HAP-1 (cell line): ENCODE measurements at regions not wholly inside any gene's neighbourhood (a gene's known extent, or its start where the extent isn't known, plus 50 kb on each side); places are given as distances from the start of the nearest gene placed in this dataset.

Experiments
- DNase-seq, 2 experiments: peaks; one replicate each; pipeline ENCODE4 v3.0.0-alpha.2; 2016 to 2020; ENCODE audit warnings: low spot score in 2 of 2
- H3K27me3 ChIP-seq: fragments of 250-450 bp; sonication (Bioruptor Pico); 2 replicates; pipeline ENCODE4 v1.5.1; 2020; ENCODE audit warnings: low read depth, mild to moderate bottlenecking, moderate library complexity
- H3K36me3 ChIP-seq: fragments of 250-450 bp; sonication (Bioruptor Pico); replicated peaks from 2 replicates; pipeline ENCODE4 v1.5.1; 2020; ENCODE audit warnings: mild to moderate bottlenecking
- H3K4me1 ChIP-seq: fragments of 250-450 bp; sonication (Bioruptor Pico); 2 replicates; pipeline ENCODE4 v1.5.1; 2020; ENCODE audit warnings: mild to moderate bottlenecking
- H3K4me3 ChIP-seq: fragments of 250-450 bp; sonication (Bioruptor Pico); 2 replicates; pipeline ENCODE4 v1.5.1; 2020; ENCODE audit warnings: mild to moderate bottlenecking, moderate library complexity
- H3K9me3 ChIP-seq: fragments of 250-450 bp; sonication (Bioruptor Pico); 2 replicates; pipeline ENCODE4 v1.5.1; 2020; ENCODE audit warnings: mild to moderate bottlenecking, moderate library complexity
- in situ Hi-C: fragments of 300-500 bp; cut with MboI; formaldehyde crosslinking; loops from 3 replicates; pipeline ENCODE4 v1.14.3; 2020; ENCODE audit warnings: low sequenced_read_pairs, inconsistent platforms, mixed read lengths

DNA sequence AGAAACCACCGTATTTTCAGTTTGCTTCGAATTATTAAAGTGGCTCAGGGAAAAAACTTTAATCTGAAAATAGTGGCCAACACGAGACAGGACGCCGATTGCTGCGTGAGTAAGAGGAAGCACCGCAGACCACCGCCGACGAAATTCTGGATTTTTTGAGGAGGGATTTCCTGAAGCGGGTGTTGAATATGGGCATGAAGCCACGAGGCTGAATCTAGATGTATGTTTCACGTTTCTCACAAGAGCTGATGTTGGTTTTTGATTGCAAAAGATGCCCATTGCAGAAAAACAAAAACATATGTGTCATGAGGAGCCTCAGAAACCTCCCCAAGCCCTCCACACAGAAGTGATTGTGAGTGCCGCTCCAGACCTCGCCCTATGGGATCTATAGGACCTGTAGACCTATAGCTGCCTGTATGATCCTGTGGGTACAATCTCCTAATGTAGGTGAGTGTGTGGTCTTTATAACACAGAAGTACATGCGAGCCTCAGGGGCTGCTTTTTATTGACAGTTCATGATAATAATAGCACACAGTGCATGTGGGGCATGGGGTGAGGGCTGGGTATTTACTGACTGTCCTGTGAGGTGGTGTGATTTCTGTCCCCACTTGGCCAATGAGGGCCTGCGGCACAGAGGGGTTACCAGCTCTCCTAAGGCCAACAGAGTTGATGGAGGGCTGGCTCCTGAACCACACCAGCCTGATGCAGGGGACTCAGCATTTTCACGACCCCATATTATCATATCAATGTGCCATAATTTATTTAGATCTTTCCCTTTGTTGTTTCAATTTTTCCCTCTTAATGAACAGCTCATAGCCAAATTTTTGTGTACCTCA lies 243.9 kb downstream of the DLL1 start:
- Histone ChIP-seq H3K4me1 (no peaks in the 10 kb centered on the region), H3K27me3 (no peaks in the 10 kb centered on the region), H3K36me3 (no peaks in the 10 kb centered on the region), H3K4me3 (no peak overlapping the region), H3K9me3 (no peaks in the 10 kb centered on the region)
- no peak for DNase-seq
- in situ Hi-C loops, result no loop called here

DNA sequence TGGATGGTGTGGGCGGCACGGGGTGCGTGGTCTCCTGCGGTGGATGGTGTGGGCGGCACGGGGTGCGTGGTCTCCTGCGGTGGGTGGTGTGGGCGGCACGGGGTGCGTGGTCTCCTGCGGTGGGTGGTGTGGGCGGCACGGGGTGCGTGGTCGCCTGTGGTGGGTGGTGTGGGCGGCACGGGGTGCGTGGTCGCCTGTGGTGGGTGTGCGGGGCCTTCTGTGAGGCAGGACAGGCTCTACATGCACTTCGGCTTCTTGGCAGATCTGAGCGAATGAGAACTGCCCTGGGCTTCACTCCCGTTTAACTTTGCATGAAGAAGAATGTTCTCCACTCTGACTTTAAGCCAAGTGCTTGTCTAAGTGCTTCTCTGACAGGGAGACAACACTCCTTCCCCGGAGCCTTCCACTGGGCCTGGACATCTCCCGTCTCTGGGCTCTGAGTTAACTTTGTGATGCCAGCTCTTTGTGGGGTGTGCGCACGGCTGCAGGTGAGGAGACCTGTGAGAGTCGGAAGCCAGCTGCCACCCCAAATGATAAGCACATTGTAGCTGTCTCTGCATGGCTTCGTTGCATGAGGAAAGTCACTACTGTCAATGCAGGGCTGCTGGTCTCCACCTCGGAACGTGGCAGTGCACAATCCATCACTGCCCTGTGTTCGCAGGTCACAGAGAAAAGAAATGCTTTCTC lies 244.8 kb downstream of the DLL1 start:
- Histone ChIP-seq H3K4me3 (no peak overlapping the region), H3K36me3 (no peaks in the 10 kb centered on the region), H3K9me3 (no peaks in the 10 kb centered on the region), H3K4me1 (no peaks in the 10 kb centered on the region), H3K27me3 (no peaks in the 10 kb centered on the region)
- in situ Hi-C loops, result no loop called here
- DNase-seq, result no peak

DNA sequence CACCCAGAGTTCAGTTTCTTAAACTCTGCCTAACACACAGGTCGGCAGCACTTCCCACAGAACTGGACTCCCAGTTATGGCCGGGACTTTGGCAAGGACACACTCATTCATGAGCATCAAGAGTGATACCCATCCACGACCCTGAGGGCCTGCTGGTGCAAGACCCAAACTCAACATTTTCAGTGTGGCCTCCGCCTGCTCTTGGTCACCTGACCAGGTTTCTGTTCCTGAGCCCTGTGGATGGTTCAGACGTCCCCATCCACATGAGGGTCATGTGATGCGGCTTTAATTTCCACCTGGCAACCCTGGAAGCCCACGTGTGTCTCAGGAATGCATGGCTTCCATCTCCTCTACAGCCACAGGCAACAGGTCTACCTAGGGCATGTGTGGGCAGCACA lies 245.3 kb downstream of the DLL1 start:
- Histone ChIP-seq H3K4me3 (no peak overlapping the region), H3K4me1 (no peaks in the 10 kb centered on the region), H3K27me3 (no peaks in the 10 kb centered on the region), H3K36me3 (no peaks in the 10 kb centered on the region), H3K9me3 (no peaks in the 10 kb centered on the region)
- in situ Hi-C loops, result no loop called here
- DNase-seq, result no peak

DNA sequence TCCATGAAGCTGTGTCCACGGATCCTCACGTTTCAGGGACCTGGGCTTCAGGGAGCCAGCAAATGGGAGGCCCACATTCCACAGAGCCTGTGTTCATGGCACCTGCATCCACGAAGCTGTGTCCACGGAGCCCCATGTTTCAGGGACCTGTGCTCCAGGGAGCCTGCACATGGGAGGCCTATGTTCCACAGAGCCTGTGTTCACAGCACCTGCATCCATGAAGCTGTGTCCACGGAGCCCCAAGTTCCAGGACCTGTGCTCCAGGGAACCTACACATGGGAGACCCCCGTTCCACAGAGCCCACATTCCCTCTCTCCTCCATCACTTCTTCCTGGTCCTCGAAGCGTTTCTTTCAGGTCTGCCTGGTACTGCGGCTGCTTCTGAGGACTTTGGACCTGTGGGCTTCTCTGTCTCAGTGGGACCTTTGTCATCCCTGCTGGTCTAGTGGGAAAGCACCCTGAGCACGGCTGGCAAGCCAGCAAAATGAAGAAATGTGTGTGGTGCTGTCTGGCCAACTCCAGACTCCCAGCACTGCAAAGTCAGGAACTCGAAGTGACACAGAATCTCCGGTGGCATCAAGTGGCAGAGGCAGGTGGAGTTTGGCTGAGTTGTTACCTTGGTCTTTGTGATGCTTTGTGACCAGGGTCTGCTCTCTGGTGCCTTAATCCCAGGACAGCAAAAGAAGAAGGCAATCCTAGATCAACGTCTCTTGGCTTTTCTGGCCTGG lies 245.9 kb downstream of the DLL1 start:
- DNase-seq, result no peak
- Histone ChIP-seq H3K27me3 (no peaks in the 10 kb centered on the region), H3K4me3 (no peak overlapping the region), H3K9me3 (no peaks in the 10 kb centered on the region), H3K36me3 (no peaks in the 10 kb centered on the region), H3K4me1 (no peaks in the 10 kb centered on the region)
- in situ Hi-C loops, result no loop called here

DNA sequence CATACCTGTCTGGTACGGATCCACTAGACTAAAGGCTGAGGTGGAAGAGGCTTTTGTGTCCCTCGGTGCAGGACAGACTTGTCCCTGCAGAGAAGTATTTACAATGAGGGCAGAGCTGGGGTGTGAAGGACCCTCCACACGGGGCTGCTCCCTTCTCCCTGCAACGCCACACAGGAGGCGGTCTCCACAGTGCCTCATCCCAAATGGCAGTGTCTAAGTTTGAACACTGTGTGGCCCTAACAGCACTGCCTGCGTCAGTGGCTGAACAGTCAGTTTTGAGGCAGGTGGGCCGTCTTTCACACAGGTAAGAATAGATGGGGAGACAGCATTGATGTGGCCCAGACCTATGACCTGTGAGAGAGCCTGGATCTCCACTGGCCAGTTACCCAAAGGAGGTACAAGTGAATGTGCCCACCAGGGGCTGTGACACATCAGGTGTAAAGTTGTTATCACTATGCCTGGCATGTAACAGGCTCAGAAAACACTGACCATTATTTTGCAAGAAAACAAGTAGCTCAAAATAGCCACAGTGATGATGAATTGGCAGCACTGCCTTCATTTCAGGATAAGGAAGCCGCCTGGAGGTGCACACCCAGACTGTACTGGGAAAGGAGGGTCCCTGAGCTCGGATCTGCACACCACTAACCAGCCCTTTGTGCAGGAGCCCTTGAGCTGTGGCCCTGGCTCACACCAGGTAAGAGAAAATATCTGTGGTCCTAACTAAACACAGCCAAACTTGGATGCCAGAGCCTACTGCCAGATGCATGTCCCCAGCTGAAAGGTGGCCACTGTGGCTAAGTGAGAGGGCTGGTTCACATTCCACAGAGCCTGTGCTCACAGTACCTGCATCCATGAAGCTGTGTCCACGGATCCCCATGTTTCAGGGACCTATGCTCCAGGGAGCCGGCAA lies 246.7 kb downstream of the DLL1 start:
- Histone ChIP-seq H3K9me3 (no peaks in the 10 kb centered on the region), H3K36me3 (no peaks in the 10 kb centered on the region), H3K4me3 (no peak overlapping the region), H3K27me3 (no peaks in the 10 kb centered on the region), H3K4me1 (no peaks in the 10 kb centered on the region)
- in situ Hi-C loops, result no loop called here
- DNase-seq, result no peak

DNA sequence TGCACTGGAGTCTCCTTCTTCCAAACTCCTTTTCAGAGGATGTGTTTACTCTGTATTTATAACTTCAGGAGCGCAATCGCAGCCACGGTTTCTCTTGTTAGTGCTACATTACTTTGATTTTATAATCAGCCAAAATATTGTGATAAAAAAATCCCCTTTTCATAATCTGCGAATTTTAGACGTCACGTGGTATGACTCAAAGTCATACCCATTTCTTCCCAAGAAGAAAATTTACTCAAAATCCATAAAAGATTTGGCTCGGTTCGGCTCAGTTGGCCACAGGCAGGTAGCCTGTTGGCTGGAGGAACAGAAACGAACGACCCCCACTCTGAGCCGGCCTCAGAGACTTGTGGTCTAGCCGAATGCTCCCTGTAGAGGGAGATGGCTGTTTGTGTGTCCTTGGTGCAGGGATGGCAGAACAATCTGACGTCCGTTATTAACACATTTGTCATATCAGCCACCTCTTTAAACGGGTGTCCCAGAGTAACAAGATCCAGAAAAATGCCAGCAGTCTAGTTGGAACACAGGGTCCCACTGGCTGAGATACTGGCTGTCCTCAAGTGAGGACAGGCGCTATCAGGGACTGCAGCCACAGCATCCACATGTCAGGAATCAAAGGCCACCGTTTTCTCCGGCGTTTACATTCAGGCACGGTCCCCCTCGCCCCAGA lies 247.6 kb downstream of the DLL1 start:
- in situ Hi-C loops, result no loop called here
- H3K4me1 ChIP-seq, result no peaks in the 10 kb centered on the region
- no peaks in the 10 kb centered on the region for H3K36me3 ChIP-seq
- DNase-seq, result no peak
- no peaks in the 10 kb centered on the region for H3K9me3 ChIP-seq
- H3K27me3 ChIP-seq, result no peaks in the 10 kb centered on the region
- H3K4me3 ChIP-seq, result no peak overlapping the region

DNA sequence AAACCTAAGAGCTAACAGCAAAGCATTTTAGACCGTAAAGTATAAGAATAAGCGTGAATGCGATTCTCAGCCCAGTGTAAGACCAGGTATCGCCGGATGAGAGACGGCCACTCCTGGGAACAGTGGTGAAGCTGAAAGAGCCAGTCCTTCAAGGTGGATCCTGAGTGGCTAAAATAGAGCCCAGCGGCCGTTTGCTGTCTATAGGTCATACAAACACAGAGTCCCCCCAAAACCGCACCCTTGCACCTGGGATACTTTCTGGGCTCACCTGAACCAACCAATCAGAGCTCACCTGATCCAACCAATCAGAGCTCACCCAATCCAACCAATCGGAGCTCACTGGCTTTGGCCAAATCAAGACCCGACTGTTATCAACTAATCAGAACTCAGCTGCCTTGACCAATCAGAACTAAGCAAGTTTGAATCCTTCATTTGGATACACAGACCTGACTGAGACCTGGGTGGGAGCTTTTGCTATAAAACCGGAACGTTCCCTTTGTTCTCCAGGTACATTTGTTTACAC lies 248.2 kb downstream of the DLL1 start:
- no peaks in the 10 kb centered on the region for H3K36me3 ChIP-seq
- no peaks in the 10 kb centered on the region for H3K4me1 ChIP-seq
- H3K4me3 ChIP-seq, result no peak overlapping the region
- no peak for DNase-seq
- in situ Hi-C loops, result no loop called here
- no peaks in the 10 kb centered on the region for H3K9me3 ChIP-seq
- no peaks in the 10 kb centered on the region for H3K27me3 ChIP-seq

DNA sequence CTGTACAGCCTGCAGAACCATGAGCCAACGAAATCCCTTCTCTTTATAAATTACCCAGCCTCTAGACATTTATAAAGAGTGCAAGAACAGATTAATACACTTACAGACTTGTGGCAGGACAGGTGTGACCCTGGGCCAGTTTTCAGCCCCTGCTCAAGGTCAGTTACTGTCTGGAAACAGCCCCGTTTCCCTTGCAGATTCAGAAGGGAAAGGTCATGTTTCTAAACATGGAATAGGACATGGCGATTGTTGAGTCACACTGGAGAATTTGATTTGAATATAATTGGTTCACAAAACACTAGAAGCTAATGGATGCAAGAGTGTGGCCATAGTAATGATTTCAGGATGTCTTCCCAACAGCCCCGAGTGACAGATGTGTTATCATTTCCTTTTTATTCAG lies 248.8 kb downstream of the DLL1 start:
- Histone ChIP-seq H3K4me1 (no peaks in the 10 kb centered on the region), H3K36me3 (no peaks in the 10 kb centered on the region), H3K9me3 (no peaks in the 10 kb centered on the region), H3K27me3 (no peaks in the 10 kb centered on the region), H3K4me3 (no peak overlapping the region)
- DNase-seq, result no peak
- in situ Hi-C loops, result no loop called here

DNA sequence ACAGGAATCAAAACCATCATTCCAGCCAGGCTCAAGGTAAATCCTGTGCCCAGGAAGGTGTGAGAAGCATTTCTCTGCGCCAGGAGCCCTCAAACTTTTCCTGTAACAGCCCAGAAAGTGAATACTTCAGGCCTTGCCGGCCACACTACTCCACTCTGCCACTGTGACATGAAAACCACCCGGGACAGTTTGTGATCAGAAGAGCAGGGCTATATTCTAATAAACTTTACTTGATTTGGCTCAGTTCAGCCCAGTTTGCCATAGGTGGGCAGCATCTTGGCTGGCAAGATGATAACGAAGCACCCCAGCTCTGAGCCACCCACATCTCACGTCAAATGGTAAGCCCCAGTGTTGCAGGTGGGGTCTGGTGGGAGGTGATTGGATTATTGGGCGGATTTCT lies 249.4 kb downstream of the DLL1 start:
- H3K36me3 ChIP-seq, result no peaks in the 10 kb centered on the region
- no peaks in the 10 kb centered on the region for H3K9me3 ChIP-seq
- no peaks in the 10 kb centered on the region for H3K27me3 ChIP-seq
- no peak for DNase-seq
- H3K4me3 ChIP-seq, result no peak overlapping the region
- no peaks in the 10 kb centered on the region for H3K4me1 ChIP-seq
- in situ Hi-C loops, result no loop called here

DNA sequence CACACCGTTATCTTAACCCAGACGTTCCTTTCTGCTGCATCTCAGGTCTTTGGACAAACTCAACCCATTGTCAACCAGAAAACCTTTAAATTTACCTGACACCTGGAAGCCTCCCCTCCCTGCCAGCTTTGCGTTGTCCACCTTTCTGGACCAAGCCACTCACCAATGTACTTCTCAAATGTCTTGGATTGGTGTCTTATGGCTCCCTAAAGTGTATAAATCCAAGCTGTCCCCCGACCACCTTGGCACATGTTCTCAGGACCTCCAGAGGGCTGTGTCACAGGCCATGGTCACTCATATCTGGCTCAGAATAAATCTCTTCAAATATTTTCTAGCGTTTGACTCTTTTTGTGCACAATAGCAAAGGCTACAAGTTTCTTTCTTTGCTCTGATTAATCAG lies 250.0 kb downstream of the DLL1 start:
- no peaks in the 10 kb centered on the region for H3K36me3 ChIP-seq
- no peak for DNase-seq
- H3K4me1 ChIP-seq, result no peaks in the 10 kb centered on the region
- no peaks in the 10 kb centered on the region for H3K9me3 ChIP-seq
- in situ Hi-C loops, result no loop called here
- no peak overlapping the region for H3K4me3 ChIP-seq
- no peaks in the 10 kb centered on the region for H3K27me3 ChIP-seq

DNA sequence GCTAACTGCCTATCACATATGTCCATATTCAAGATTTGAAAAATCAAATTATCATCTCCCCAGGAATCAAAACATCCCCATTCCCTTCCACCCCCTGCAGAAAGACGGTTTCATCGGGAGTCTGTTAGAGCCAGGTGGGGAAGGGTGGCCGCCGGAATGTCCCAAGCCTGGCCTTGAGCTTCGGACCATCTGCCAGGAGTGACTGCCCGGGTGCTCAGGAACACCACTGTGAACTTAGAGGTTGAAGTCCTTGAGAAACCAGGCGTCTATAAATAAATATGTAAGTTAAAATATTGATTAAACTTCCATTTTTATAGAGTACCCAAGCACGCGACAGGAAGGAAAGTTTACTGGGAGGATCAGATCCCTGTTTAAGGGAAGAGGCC lies 250.8 kb downstream of the DLL1 start:
- no peaks in the 10 kb centered on the region for H3K27me3 ChIP-seq
- in situ Hi-C loops, result no loop called here
- H3K36me3 ChIP-seq, result no peaks in the 10 kb centered on the region
- DNase-seq, result no peak
- H3K4me1 ChIP-seq, result no peaks in the 10 kb centered on the region
- H3K4me3 ChIP-seq, result no peak overlapping the region
- H3K9me3 ChIP-seq, result no peaks in the 10 kb centered on the region

DNA sequence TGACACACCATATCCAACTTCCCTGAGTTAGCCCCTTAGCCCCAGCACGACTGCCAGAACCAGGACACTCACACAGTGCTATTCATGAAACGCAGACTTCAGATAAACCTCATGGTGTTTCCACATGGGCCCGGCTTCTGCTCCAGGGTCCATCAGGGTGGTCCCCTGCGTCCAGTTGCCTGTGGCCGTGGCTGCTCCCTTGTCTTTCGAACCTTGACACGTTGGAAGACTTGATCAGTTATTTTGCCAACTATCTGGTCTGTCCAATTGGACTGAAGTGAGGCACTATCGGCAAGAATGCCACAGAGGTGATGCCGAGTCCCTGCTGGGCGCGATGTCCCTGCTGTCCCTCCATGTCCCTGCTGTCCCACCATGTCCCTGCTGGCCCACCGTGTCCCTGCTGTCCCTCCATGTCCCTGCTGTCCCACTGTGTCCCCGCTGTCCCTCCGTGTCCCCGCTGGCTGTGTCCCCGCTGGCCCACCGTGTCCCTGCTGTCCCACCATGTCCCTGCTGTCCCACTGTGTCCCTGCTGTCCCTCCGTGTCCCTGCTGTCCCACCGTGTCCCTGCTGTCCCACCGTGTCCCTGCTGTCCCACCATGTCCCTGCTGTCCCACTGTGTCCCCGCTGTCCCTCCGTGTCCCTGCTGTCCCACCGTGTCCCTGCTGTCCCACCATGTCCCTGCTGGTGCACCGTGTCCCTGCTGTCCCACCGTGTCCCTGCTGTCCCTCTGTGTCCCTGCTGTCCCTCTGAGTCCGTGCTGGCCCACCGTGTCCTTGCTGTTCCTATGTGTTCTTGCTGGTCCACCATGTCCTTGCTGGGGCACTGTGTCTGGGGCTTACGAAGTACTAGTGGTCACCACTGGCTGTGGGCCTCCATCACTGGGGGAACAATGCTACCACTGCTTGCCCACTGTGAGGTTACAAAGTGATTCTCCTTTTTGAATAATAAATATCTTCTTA lies 251.4 kb downstream of the DLL1 start:
- in situ Hi-C loops, result no loop called here
- no peaks in the 10 kb centered on the region for H3K27me3 ChIP-seq
- peaks cover 1% of the 10 kb centered on the region; the same call in 1 of the 2 replicates for H3K9me3 ChIP-seq
- H3K4me1 ChIP-seq, result no peaks in the 10 kb centered on the region
- H3K36me3 ChIP-seq, result no peaks in the 10 kb centered on the region
- no peak overlapping the region for H3K4me3 ChIP-seq
- DNase-seq, result no peak
